Cerebellar cortex (tissue), 1 donor: ENCODE measurements at regions not wholly inside any gene's neighbourhood (a gene's known extent, or its start where the extent isn't known, plus 50 kb on each side); places are given as distances from the start of the nearest gene placed in this dataset.

Source experiments
- DNase-seq: peaks from one replicate; pipeline ENCODE4 v3.0.0-alpha.2; 2015; ENCODE audit warnings: low spot score

DNA sequence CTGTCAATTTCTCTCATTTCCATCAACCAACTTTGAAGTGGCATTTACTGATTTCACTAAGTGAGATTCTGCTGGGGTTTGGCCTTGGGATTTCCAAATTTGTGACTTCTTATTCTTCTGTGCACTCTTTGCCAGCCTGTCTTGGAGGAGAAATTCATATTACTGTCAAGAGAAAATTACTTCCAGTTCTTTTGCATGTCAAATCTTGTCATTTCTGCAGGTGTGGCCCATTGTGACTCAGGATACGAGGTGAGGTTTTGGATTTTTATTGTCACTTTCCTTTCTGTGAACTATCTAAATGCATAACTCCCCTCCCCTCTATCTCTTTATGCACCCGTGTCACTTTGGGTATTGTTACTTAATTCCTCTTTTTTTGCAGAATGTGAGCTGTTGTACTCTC is 102.6 kb upstream of the GUCY1A1 start:
- no peak for DNase-seq

DNA sequence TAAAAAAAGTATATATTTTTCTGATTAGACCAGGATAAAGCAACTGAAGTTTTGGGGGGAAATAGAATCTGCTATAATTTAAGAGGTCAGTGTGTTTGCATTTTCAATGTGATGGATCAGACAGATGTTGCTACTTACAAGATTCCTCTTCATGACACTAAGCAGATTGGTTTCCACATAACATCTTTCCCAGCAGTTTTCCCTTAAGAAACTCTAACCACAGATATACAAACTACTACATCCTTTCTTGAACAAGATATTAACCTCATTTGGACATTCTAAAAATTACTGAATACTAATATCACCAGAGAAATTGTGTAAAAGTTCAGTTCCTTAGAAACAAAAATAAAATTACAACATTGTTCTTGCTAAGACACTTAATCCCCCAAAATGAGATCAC is 106.7 kb upstream of the GUCY1A1 start:
- DNase-seq: no peak

- DNase-seq: no peak
Measured at GRCh38 chr4:155552180-155552579, 114.5 kb upstream of the GUCY1A1 start.

GRCh38 chr4:155548173-155548572 is 118.5 kb upstream of the GUCY1A1 start:
- DNase-seq: no peak

DNA sequence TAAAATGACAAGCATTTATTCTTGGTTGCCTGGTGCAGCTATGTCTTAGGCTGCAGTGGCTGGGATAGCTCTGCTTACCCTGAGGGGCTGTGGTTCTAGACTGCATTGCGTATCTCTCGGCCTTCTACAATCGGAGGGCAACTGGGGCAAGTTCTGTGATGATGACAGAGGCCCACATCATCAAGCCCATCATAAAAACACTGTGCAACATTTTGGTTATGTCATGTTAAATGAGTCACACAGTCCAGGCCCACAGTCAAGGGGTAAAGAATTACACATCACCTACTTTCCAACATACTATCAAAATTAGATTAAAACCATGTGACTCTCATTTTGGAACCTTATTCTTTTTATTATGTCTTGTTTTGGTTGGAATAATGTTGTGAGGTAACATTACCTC is 120.2 kb upstream of the GUCY1A1 start:
- no peak for DNase-seq

DNA sequence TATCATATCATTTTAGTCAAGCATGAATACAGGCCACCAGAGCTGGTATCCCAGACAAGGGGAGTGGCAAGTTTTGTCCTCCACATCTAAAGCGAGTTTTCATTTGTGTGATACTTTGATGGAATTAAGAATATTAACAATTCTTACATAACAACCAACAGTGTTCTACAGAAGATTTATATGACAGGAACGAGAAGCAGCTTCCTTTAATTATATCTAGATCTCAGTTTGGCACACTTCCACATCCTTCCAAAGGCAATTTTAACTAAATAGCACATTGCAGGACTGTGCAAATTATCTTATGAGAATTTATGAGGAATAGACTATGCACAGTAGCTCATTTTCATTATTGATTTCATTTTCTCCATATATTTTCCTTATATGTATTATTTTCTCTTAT is 121.2 kb upstream of the GUCY1A1 start:
- DNase-seq: no peak

DNA sequence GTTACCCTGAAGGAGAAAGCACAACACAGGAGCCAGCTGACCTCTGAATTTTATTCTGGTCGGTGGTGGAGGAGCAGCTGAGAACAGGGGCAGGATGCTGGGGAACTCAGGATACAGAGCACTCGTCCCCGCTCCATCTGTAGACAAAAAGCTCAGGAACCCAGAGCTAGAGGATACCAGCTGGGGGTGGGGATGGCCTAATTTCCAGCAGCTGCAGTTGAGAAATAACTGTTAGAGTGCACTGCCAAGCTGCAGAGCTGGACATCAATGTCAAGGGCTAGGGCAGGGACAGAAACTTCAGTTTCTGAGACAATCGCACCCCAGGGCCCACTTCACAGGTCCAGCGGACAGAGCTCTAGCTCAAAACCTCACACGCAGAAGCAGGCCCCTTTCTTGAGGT is 122.1 kb upstream of the GUCY1A1 start:
- no peak for DNase-seq

DNA sequence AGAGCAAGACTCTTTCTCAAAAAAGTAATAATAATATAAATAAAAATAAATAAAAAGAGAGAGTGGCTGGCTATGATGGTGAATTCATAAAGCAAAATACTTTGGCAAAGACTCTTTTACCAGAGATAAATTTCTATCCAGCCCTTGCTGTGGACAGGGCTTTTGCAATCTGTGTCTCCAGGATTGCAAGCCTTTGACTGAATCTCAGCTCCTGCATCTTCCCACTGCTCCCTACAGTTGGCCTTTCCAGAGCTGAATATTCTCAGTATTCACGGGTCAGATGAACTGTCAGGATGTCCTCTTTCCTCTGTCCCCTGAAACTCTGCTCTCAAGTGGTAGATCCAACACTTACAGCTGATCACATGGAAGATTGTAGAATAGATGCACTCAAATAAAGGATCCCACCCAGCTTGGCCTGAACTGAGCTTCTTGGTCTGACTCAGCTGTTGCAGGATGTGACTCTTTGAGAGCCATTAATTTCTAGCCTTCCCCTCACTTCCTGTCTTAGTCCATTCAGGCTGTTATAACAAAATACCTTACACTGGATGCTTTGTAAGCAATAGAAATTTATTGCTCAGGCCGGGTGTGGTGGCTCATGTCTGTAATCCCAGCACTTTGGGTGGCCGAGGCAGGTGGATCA is 123.4 kb upstream of the GUCY1A1 start:
- no peak for DNase-seq

GRCh38 chr4:155542415-155542814 is 124.2 kb upstream of the GUCY1A1 start:
- DNase-seq: no peak

DNA sequence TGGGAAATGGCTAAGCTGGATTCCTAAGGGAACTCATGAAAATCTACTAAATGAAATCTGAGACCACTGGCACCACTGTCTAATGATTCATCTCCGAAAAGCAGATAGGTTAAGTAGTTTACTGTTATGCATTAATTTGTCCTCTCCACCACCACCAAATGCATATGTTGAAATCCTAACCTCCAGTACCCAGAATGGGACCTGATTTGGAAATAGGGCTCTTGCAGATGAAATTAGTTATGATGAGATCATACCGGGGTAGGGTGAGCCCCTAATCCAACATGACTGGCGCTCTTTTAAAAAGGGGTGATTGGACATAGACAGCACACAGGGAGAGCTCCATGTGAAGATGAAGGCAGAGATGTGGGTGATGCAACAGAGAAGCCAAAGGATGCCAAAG is 124.9 kb upstream of the GUCY1A1 start:
- DNase-seq: no peak

DNA sequence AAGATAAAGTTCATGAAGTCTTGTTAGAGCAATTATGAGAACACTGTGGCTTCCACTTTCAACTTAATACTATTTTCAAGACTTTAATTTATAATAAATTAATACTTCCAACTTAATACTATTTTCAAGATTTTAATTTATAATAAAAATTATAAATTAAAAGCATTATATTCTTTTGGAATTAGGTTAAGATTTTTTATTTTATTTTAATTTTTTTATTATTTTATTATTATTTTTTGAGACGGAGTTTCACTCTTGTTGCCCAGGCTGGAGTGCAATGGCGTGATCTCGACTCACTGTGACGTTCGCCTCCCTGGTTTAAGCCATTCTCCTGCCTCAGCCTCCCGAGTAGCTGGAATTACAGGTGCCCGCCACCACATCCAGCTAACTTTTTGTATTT is 126.0 kb upstream of the GUCY1A1 start:
- DNase-seq: no peak

GRCh38 chr4:155539746-155540145 is 126.9 kb upstream of the GUCY1A1 start:
- no peak for DNase-seq

- no peak for DNase-seq
Measured at GRCh38 chr4:155535802-155536454, 130.7 kb upstream of the GUCY1A1 start.

DNA sequence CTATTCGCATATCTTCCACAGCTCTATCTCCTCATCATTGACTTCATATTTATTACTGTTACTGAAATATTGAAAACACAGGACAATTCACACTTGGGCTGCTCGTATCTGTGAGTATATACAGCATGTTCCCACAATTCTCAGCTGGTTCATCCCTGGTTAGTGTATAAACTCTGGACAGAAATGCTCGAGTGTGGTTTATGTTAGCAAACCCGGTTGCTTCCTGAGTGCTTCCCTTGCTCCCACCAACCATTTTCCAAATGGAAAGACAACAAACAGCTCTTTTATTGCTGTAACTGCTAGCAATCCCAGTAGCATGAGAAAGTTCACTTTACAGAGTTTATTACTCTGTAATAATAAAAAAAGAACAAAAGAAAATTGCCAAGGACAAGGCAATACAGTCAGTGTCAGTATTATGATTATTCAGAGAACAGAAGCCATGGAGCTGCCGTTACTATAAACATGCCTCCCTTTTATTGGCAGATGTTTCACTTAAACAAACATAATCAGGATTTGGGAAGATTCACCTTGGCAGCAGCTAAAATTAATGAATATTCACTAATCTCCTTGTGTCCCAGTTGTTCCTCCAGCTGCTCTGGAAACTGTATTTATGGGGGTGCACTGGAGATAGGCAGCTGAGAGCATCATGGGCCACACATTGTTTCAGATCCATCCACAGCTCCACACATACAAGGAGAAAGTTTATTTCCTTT is 134.1 kb upstream of the GUCY1A1 start:
- no peak for DNase-seq

- no peak for DNase-seq
Measured at GRCh38 chr4:155530857-155531256, 135.8 kb upstream of the GUCY1A1 start.

DNA sequence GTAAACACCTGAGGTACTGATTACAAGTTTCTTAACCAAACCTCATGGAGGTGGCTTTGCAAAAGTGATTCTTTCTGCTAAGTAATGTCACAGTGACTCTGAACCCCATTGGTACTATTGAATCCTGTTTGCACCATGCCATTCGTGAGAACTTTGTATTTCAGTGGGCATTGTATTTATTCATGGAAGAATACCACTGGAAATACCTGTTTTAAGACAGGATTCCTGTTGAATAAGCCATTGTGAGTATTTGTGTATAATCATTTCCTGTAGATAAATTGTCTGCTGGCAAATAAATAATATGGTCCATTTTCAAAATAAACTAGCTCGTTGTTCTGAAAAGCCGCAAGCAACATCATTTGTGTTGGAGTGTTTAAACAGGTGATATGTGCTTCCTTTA is 136.4 kb upstream of the GUCY1A1 start:
- DNase-seq: no peak

GRCh38 chr4:155529716-155530115 is 136.9 kb upstream of the GUCY1A1 start:
- no peak for DNase-seq

- no peak for DNase-seq
Measured at GRCh38 chr4:155529272-155529671, 137.4 kb upstream of the GUCY1A1 start.

- DNase-seq: no peak
Measured at GRCh38 chr4:155526452-155527169, 140.0 kb upstream of the GUCY1A1 start.

- DNase-seq: no peak
Measured at GRCh38 chr4:155524926-155525455, 141.7 kb upstream of the GUCY1A1 start.

- DNase-seq: no peak
Measured at GRCh38 chr4:155523358-155523757, 143.3 kb upstream of the GUCY1A1 start.

DNA sequence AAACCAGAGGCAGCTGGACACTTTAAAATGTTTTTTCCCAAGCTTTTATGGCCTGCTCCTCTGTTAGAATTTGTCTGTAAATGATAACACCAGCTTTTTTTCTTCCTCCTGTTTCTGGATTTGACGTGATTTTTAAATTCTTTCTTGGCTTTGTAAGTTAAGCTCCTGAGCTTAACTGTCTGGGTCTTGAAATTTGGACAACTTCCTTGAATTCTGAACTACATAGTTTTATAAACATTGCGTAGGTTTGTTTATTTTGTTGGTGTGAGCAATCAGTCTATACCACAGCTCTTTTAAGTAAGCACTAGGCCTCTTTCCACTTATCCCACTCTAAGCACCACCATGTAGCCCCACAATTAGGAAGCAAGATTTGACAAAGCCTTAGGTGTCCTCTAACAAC is 144.4 kb upstream of the GUCY1A1 start:
- DNase-seq: no peak

DNA sequence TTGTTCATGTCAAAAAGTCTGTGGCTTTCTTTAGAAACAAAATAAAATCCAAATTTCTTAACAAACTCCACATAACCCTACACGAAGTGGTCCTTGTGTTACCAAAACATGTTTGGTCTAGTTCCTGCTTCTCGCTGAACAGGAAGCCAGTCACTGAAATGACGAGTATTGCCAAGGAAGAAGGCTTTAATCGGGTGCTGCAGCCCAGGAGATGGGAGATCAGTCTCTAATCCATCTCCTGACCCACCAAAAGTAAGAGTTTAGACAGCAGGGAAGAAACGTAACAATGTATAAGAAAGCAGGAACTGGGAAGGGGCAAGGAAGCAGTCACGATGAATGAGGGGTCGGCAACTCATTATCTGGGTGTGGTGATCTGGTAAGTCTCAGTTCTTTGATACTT is 144.6 kb upstream of the MAP9 start:
- no peak for DNase-seq
